GM10266 (cell line): ENCODE measurements at regions not wholly inside any gene's neighbourhood (a gene's known extent, or its start where the extent isn't known, plus 50 kb on each side); places are given as distances from the start of the nearest gene placed in this dataset.

Experiments
- DNase-seq: peaks from one replicate; pipeline ENCODE4 v3.0.0; 2012; ENCODE audit errors: extremely low spot score
- TF ChIP-seq, protein P1 (sequence below): IDR thresholded peaks from 2 replicates; pipeline ENCODE4 v1.5.1; 2012; ENCODE audit warnings: mild to moderate bottlenecking, low read depth; ENCODE audit not compliant: control insufficient read depth, insufficient read depth; ENCODE audit errors: missing control alignments

DNA sequence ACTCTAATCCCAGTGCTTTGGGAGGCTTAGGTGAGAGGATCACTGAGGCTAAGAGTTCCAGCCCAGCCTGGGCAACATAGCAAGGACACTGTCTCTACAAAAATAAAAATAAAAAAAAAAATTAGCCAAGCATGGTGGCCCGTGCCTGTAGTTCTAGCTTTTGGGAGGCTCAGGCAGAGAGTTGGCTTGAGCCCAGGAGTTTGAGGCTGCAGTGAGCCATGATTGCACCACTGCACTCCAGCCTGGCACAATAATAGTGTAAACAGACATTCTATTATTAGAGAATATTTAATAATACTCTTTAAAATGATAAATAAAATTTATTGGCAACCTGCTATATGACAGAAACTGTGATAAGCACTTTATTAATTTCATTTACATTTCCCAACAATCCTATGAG is 908.9 kb downstream of the TUSC7 start:
- DNase-seq: no peak
- TF ChIP-seq, protein P1, sequence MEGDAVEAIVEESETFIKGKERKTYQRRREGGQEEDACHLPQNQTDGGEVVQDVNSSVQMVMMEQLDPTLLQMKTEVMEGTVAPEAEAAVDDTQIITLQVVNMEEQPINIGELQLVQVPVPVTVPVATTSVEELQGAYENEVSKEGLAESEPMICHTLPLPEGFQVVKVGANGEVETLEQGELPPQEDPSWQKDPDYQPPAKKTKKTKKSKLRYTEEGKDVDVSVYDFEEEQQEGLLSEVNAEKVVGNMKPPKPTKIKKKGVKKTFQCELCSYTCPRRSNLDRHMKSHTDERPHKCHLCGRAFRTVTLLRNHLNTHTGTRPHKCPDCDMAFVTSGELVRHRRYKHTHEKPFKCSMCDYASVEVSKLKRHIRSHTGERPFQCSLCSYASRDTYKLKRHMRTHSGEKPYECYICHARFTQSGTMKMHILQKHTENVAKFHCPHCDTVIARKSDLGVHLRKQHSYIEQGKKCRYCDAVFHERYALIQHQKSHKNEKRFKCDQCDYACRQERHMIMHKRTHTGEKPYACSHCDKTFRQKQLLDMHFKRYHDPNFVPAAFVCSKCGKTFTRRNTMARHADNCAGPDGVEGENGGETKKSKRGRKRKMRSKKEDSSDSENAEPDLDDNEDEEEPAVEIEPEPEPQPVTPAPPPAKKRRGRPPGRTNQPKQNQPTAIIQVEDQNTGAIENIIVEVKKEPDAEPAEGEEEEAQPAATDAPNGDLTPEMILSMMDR: no peak

DNA sequence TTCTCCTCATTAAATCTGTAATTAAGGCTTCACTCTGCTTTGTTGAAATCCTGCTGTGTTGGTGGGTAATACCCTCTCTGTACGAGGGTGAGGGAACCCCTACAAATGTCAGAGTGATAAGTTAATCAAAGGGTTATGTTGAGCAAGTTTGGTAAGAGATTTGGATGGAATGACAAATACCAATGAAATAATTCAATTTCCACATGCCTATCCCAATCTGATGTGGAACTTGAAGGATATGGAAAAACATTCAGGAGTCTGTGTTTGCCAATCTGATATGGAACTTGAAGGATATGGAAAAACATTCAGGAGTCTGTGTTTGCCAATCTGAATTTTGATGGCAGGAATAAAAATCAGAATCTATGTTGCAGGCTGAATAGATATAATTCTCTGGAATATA is 910.2 kb downstream of the TUSC7 start:
- no peak for DNase-seq
- TF ChIP-seq, protein P1: no peak

DNA sequence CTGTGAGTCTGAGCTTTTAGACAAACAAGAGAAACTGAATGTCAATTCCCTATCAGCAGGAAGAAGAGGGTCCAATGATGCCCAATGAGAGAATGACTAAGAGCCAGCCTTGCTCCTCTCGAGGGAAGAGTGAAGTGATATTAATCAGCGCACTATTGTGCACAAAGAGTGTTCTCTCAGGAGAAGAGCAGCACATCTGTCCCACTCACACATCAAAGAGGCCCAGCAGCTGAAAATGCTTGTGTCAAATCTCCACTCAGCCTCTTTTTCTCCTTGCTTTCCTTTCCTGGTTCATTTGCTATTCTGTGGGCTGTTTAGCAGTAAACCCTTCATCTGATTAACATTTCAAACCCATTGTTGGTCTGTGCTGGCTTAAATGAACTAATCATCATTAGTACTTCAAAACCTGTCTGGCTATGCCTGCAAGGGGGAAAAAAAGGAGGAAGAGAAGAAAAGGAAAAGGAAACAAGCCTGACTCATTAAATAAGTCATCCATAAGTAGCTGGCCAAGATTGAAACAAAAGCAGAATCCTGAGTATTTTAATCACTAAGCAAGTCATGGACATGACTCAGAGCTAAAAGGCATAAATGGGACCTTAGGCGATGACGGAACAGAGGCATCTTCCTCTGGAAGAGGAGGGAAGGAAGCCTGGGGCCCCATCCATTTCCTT is 912.7 kb downstream of the TUSC7 start:
- TF ChIP-seq, protein P1: no peak
- no peak for DNase-seq

DNA sequence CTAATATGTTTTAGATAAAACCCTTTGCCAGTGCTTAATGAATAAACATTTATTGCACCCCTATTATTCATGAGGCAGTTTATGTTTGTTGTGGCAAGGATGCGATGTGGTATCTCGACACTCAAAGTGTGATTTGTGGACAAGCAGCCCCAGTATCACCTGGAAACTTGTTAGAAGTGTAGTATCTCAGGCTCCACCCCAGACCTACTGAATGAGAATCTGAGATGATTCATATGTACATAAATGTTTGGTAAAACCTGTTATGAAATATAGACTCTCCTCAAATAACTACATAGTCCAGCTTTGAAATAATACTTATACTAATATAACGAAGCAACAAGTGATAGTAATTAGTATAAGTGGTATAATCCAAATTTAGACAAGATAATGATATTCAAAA is 914.8 kb downstream of the TUSC7 start:
- TF ChIP-seq, protein P1: no peak
- DNase-seq: no peak

DNA sequence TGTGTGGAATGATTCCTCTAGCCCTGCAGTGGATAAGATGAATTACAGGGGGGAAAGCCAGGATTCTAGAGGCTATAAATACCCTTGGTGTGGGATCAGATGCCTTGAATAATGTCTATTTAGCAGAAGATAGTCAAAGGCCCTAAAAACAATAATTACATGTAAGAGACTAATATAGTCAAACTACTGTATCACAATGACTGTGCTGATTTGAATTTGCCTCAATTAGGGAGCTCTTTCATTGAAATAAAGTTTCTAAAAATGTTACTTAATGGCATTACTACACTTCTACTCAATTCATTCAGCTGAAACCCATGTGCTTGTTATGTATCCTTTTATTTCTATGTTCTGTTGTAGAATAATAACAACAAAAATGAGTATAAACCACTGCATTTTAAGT is 915.6 kb downstream of the TUSC7 start:
- DNase-seq: no peak
- TF ChIP-seq, protein P1: no peak

DNA sequence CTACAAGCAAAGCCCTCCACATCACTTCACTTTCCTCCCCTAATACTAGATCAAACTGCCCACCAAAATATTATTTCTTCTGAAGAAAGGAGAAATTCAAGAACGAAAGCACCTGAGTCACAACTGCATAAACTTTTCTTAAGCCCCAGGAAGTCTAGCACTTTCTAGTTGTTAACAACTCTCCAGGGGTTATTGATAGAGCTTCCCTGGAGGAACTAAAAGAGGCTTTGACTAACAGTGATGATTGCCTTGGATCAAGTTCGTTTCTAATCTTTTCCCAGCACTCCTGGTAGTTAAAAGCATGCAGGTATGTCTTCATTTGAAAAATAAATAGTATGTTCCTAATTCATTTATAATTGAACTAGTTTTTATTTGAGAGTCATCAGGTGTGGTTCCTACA is 917.0 kb downstream of the TUSC7 start:
- TF ChIP-seq, protein P1: no peak
- DNase-seq: no peak

DNA sequence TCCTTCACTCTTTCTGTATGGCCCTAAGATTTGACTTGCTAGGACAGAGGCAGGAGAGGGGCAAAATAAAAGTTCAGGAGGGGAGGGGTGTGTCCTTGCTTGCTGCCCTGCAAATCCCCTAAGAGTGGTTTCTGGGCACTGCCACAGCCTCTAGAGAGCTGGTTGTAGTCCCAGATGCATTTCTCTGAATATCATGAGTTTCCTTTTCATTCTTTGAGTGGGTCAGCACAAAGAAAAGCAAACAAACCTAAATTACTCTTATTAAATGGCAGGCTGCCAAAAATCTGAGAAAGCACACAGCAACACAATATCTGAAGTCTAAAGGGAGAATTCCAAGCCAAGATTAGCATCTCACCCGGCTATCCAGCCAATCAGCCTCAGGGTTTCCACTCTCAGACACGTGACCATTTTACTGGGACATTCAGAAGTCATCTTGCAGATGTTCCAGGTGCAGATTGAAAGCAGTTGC is 919.3 kb downstream of the TUSC7 start:
- DNase-seq: no peak
- TF ChIP-seq, protein P1: no peak
